B cell (primary cell): ENCODE measurements at regions not wholly inside any gene's neighbourhood (a gene's known extent, or its start where the extent isn't known, plus 50 kb on each side); places are given as distances from the start of the nearest gene placed in this dataset.

Source experiments
- ATAC-seq: fragments of 200-7000 bp; cut with Tn5 transposase; one replicate; pipeline ENCODE4 v1.10.0; 2021; ENCODE audit warnings: low read depth, mild to moderate bottlenecking, moderate number of reproducible peaks, moderate library complexity
- CTCF ChIA-PET: fragments of 350-600 bp; sonication (Branson Sonifier 250); formaldehyde crosslinking; loops from one replicate; lab custom pipeline; 2021; ENCODE audit warnings: antibody characterized with exemption, inconsistent platforms; lab: Charles Lee
- POLR2A ChIA-PET: fragments of 350-600 bp; sonication (Branson Sonifier 250); formaldehyde crosslinking; loops from one replicate; lab custom pipeline; 2021; ENCODE audit warnings: antibody characterized with exemption; lab: Charles Lee
- DNase-seq: peaks from one replicate; pipeline ENCODE4 v3.0.0; 2013
- H2AFZ ChIP-seq: 2 replicates; pipeline ENCODE4 v1.6.1; 2012; ENCODE audit warnings: mild to moderate bottlenecking, low read depth, low read length; ENCODE audit not compliant: insufficient read depth, poor library complexity, severe bottlenecking
- H3K27ac ChIP-seq, 2 donors: 1 replicate in 1 of 2; 2 replicates in 1 of 2; pipeline ENCODE4 v1.5.1; 2012 to 2013; ENCODE audit warnings: low read length in 2 of 2, mild to moderate bottlenecking in 2 of 2, moderate library complexity in 1 of 2
- H3K27me3 ChIP-seq, 4 experiments: fragments of 200-600 bp in 1 of 4; sonication (generic) in 1 of 4; replicated peaks in 1 of 4; 1 replicate in 2 of 4; 2 replicates in 2 of 4; pipeline versions ENCODE4 v1.6.1 to v1.7.0; 2013 to 2016; ENCODE audit warnings: low read length in 3 of 4, mild to moderate bottlenecking in 2 of 4, mixed read lengths in 1 of 4, moderate library complexity in 1 of 4; ENCODE audit not compliant: insufficient read depth in 4 of 4, control insufficient read depth in 3 of 4; ENCODE audit errors: control extremely low read depth in 1 of 4
- H3K36me3 ChIP-seq, 2 experiments: replicated peaks in 1 of 2; 1 replicate in 1 of 2; 2 replicates in 1 of 2; pipeline versions ENCODE4 v1.6.1 to v1.7.1; 2013; ENCODE audit warnings: low read length in 1 of 2; ENCODE audit not compliant: insufficient read depth in 2 of 2, control insufficient read depth in 1 of 2; ENCODE audit errors: control extremely low read depth in 1 of 2, extremely low read depth in 1 of 2
- H3K4me1 ChIP-seq, 2 donors: fragments of 200-600 bp in 1 of 2; sonication (generic) in 1 of 2; 1 replicate in 1 of 2; 2 replicates in 1 of 2; pipeline versions ENCODE4 v1.5.1 to v1.6.1; 2013 to 2017; ENCODE audit warnings: low read length in 2 of 2; ENCODE audit not compliant: control insufficient read depth in 2 of 2, insufficient read depth in 2 of 2
- H3K4me2 ChIP-seq: replicated peaks from 2 replicates; pipeline ENCODE3; 2012; ENCODE audit warnings: mild to moderate bottlenecking, low read depth, low read length; ENCODE audit not compliant: poor library complexity, severe bottlenecking
- H3K4me3 ChIP-seq, 5 experiments: fragments of 200-600 bp in 1 of 5; sonication (generic) in 1 of 5; 1 replicate in 3 of 5; 2 replicates in 2 of 5; pipeline versions ENCODE4 v1.5.1 to v1.7.0; 2011 to 2016; ENCODE audit warnings: low read length in 4 of 5, mild to moderate bottlenecking in 4 of 5, low read depth in 2 of 5, control low read depth in 1 of 5, moderate library complexity in 1 of 5; ENCODE audit not compliant: insufficient read depth in 1 of 5; ENCODE audit errors: control extremely low read depth in 1 of 5, extremely low read depth in 1 of 5
- H3K79me2 ChIP-seq: fragments of 200-600 bp; sonication (generic); one replicate; pipeline ENCODE4 v1.6.0; 2016; ENCODE audit warnings: low read length; ENCODE audit not compliant: control insufficient read depth, insufficient read depth
- H3K9ac ChIP-seq: fragments of 200-600 bp; sonication (generic); 2 replicates; pipeline ENCODE4 v1.6.1; 2017; ENCODE audit warnings: mild to moderate bottlenecking, low read length, moderate library complexity
- H3K9me3 ChIP-seq, 3 donors: one replicate each; pipeline versions ENCODE4 v1.6.1 to v1.7.1; 2013; ENCODE audit warnings: low read length in 2 of 3; ENCODE audit not compliant: control insufficient read depth in 2 of 3, insufficient read depth in 1 of 3; ENCODE audit errors: control extremely low read depth in 1 of 3
- H4K20me1 ChIP-seq: 2 replicates; pipeline ENCODE4 v1.6.0; 2012; ENCODE audit warnings: mild to moderate bottlenecking, low read length; ENCODE audit not compliant: insufficient read depth, control insufficient read depth, poor library complexity, severe bottlenecking
- H3K27ac Mint-ChIP-seq: one replicate; pipeline ENCODE4 v1.8.0; 2021; ENCODE audit warnings: mixed read lengths
- H3K27me3 Mint-ChIP-seq: one replicate; pipeline ENCODE4 v1.8.0; 2021; ENCODE audit warnings: mixed read lengths
- H3K4me1 Mint-ChIP-seq: one replicate; pipeline ENCODE4 v1.8.0; 2021; ENCODE audit warnings: mixed read lengths
- H3K4me3 Mint-ChIP-seq: one replicate; pipeline ENCODE4 v1.8.0; 2021; ENCODE audit warnings: mixed read lengths
- H3K9me3 Mint-ChIP-seq: one replicate; pipeline ENCODE4 v1.8.0; 2022; ENCODE audit warnings: mixed read lengths; ENCODE audit not compliant: insufficient read depth
- CTCF ChIP-seq: fragments of 200-600 bp; IDR thresholded peaks from one replicate; pipeline ENCODE4 v1.8.0; 2022; ENCODE audit warnings: antibody characterized with exemption, mild to moderate bottlenecking
- EZH2 ChIP-seq: IDR thresholded peaks from 2 replicates; pipeline ENCODE4 v1.6.1; 2012; ENCODE audit warnings: borderline replicate concordance, low read depth, mild to moderate bottlenecking, moderate library complexity, low read length; ENCODE audit not compliant: insufficient read depth, poor library complexity, severe bottlenecking
- WGBS: methylation state at CpG from one replicate; pipeline ENCODE4 v1.1.5; 2013; ENCODE audit warnings: missing lambda C conversion rate; ENCODE audit not compliant: insufficient coverage; 5-methylcytosine and 5-hydroxymethylcytosine counted together
- intact Hi-C: fragments of 100-400 bp; cut with micrococcal nuclease; formaldehyde crosslinking; loops from one replicate; pipeline ENCODE4 v1.10.0; 2022

DNA sequence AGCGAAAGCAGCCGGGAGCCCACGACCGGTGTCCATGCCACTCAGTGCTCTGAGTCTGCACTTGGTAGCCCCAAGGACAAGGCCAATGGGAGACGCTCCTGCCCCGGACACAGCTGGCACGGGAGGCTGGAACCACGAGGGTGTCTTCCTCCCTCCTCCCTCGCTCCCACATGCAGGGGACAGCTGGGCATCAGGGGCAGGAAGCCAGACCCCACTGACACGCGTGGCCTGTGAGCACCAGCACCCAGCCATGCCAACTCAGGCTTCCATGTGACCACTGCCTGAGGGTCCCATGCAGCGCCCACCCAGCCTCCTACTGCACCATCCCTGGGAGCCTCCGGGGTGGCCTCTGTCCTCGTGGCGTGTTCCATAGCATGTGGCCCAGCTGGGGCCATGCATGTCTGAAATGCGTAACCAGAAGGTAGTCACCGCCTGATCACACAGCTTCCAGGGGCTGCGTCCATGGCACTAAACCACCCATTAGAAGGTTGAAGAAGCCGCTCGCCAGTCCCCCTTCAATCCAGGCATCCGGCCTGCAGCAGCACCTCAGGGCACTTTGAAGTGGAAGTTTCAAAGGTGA lies 323.2 kb upstream of the SALL3 start:
- H3K27me3 ChIP-seq = no peaks in the 10 kb centered on the region
- no peaks in the 10 kb centered on the region for H3K4me1 Mint-ChIP-seq
- intact Hi-C loops = no loop called here
- no peaks in the 10 kb centered on the region for H4K20me1 ChIP-seq
- no peak overlapping the region for H3K9ac ChIP-seq
- no peaks in the 10 kb centered on the region for H3K4me1 ChIP-seq
- no peak for DNase-seq
- H3K27ac Mint-ChIP-seq = no peak overlapping the region
- no peak overlapping the region for H3K27ac ChIP-seq
- POLR2A ChIA-PET = no interaction called here
- CTCF ChIA-PET = no interaction called here
- 90% methylated on average over 21 of the region's 21 CpGs for WGBS
- H3K9me3 ChIP-seq = peaks cover 0 to 46% (median 0%) of the 10 kb centered on the region in 3 donors
- H2AFZ ChIP-seq = no peak overlapping the region
- ATAC-seq = no peak
- no peak overlapping the region for H3K4me3 ChIP-seq
- no peak overlapping the region for H3K4me2 ChIP-seq
- no peaks in the 10 kb centered on the region for H3K36me3 ChIP-seq
- H3K4me3 Mint-ChIP-seq = no peak overlapping the region
- peaks cover 2% of the 10 kb centered on the region for H3K9me3 Mint-ChIP-seq
- H3K79me2 ChIP-seq = no peaks in the 10 kb centered on the region
- no peak for TF ChIP-seq EZH2
- no peak for TF ChIP-seq CTCF
- peaks cover 4% of the 10 kb centered on the region for H3K27me3 Mint-ChIP-seq

DNA sequence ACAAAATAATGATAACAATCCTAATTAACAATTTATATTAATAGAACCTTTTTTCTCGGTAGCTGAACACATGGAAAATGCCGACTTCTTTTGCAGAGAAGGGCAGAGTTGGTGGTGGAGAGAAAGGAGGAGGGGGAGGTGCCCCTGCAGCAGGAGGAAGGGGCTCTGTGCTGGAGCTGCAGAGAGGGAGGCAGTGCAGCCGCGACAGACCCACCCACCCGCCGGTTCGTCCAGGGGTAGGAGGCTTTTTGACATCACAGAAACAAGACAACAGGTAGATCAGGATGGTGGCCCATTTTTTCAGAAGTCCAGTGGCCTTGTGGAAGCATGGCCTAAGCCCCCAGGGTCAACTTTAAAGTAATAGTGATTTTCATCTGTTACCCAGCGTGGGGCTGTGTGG lies 321.1 kb upstream of the SALL3 start:
- no peaks in the 10 kb centered on the region for H3K4me1 Mint-ChIP-seq
- Histone ChIP-seq H3K27ac (no peak overlapping the region), H3K9me3 (peaks cover 0 to 29% (median 0%) of the 10 kb centered on the region in 3 donors), H3K4me3 (no peak overlapping the region), H3K4me1 (no peaks in the 10 kb centered on the region), H3K36me3 (no peaks in the 10 kb centered on the region), H3K27me3 (no peaks in the 10 kb centered on the region), H2AFZ (no peak overlapping the region), H4K20me1 (no peaks in the 10 kb centered on the region), H3K4me2 (no peak overlapping the region), H3K9ac (no peak overlapping the region), H3K79me2 (no peaks in the 10 kb centered on the region)
- 90% methylated on average over 7 of the region's 8 CpGs for WGBS
- no peak for DNase-seq
- H3K9me3 Mint-ChIP-seq = no peaks in the 10 kb centered on the region
- peaks cover 4% of the 10 kb centered on the region for H3K27me3 Mint-ChIP-seq
- CTCF ChIA-PET = no interaction called here
- TF ChIP-seq EZH2 = no peak
- no peak for TF ChIP-seq CTCF
- H3K4me3 Mint-ChIP-seq = no peak overlapping the region
- intact Hi-C loops = no loop called here
- POLR2A ChIA-PET = no interaction called here
- ATAC-seq = no peak
- H3K27ac Mint-ChIP-seq = no peak overlapping the region
